ENCODE measurements at regions not wholly inside any gene's neighbourhood (a gene's known extent, or its start where the extent isn't known, plus 50 kb on each side); places are given as distances from the start of the nearest gene placed in this dataset.

DNA sequence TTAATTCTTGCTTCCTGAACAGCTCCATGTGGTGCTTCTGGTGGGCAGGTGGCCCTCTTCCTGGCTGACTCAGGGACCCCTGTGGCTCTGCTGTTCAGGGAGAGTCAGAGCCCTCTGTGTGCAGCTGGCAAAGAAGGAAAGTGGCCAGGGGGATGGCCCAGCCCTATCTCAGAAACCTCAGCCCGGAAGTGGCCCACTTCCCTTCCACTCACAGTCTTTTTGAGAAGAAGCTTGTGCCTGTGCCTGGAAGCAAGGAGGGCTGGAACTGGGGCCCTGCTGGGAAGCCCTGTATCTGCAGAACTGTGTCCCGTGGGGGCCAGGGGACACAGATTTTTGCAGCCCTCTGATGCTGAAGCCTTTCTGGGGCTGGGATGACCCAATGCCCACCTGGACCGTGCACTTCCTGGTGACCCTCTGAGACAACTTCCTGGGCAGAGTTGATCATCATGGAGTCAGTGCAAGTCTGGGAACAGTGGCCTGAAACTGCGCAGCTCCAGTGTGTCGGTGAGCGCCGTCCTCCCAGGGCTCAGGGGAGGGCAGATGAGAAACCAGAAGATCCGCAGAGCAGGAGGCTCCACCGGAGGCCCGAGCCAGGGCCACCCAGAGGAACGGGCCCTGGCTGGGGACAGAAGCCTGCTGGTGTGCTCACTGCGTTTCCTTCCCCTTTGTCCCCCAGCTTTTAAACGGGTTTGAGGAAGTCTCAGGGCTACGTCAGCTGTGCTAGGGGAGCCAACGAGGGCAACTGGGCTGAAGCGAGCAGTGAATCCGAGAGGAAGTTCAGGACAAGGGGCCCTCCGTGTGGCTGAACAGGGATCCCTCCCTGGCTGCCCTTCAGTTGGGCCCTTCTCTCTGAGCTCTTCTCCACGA is 217.4 kb upstream of the RTL1 start:
- DNase-seq (ENCODE audit: low spot score), result no peak

DNA sequence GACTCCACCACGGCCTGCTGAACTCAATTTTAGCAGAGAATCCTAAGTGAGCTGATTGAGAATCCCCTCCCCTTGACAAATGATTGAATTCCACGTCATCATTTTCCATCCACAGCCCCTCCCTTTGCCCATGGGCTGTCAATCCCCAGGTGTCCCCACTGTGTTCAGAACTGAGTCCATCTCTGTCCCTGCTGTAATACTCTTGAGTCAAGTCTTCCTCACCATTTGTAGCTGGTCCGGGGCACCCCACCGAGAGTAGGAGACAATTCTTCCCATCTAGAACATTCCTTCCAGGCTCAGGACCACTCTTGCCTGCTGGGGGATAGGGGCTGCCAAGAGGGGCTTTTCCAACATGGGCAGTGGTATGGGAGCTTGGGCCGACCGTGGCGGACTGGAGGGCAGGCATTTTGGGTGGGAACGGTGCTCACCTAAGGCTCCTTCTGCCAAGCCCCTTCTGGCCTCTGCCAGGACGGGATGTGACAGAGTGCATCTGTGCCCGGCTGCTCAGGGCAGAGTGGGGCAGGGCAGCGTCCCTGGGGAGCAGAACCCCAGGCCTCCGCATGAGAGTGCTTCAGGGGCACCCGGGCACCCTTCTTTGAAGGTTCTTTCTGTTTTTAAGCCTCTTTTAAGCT is 218.1 kb upstream of the RTL1 start:
- no peak for DNase-seq (ENCODE audit: low spot score)

DNA sequence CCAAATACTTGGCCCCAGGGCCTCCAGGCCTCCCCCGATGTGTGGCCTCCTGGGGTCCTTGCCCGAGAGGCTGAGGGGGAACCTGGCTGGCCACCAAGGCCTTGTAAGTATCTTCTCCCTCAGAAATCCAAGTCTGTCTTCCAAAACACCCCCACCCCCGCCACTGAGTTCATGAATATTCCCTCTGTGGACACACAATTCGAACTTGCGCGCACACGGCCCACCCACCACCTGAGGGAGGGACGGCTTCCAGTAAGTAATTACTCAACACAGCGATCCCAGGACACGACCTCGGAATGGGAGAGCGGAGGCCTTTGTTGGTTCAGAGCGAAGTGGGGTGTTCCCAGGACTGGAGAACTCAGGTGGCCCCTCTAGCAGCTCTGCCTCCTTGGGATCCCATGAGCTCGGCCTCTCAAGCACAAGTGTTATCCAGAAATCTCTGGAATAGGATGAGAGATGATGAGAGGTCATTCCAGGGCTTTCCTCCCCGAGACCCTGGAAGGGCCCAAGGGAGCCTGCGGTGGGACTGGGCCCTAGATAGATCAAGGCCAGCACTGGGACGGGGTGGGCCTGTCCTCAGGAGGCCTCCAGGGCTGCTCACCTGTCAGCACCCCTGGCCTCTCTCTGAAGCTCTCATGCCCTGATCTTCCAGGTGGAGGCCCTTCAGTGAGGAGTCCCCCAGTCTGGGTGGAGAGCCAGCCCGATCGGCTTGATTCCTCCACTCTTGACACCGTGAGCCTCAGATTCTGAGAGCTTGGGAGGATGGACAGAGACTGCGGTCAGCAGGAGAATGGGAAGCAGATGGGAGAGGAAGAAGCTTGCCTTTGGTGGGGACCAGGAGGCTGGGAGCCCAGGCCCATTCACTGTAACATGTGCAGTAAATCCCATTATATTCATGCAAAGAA is 219.0 kb upstream of the RTL1 start:
- DNase-seq (ENCODE audit: low spot score), result no peak

DNA sequence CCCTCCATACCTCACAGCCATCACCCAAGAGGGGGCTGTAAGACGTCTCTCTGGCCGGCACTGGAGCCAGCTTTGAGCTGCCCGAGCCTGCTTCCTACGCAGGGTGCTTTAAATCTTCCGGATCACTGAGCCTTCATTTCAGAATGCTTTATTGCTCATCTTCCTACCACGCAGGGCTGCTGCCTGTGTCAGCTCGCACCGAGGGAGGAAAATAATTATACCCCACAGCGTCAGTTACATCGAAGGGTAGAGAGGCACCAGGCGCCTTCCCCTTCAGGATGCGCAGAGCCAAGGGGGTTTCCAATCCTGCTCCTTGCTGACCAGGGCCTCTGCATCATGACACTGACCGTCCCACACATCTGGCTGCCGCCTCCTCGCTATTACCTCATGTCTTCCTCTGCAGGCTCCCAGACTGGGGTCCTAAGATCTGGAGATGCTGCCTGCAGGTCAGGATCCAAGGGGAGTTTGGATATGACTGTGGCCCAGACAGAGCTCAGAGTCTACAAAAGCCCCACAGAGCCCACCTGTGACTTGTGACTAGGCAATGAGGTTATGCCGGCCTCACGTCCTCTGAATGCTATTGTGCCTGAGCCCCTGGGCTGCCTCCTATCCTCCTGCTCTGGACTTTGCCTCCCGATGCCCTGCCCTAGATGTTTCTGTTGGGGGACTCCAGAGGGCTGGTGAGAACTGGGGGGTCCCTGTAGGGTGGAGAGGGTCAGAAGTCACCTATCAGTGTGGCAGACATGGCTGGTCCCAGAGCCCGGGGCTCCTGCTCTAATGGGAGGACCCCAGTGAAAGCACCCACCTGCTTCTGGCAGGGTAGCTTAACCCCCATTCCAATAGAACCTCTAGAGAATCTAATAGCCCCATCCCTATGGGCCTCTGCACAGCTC is 220.3 kb upstream of the RTL1 start:
- no peak for DNase-seq (ENCODE audit: low spot score)

DNA sequence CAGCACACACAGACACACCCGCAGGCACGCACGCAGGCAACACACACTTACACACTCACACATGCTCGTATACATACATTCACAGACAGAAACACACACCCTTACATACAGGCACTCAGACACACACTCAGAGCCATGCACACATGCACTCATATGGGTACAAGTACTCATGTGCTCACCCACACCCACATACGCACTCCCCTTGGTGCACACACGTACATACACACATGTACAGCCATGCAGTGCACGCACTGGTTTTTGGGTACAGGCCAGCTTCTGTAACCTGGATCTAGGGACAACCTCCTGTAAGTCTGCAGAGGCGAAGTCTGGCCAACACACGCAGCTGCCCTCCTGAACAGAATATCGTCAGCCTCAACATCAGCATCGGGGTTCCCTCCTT is 221.3 kb upstream of the RTL1 start:
- DNase-seq (ENCODE audit: low spot score), result no peak

DNA sequence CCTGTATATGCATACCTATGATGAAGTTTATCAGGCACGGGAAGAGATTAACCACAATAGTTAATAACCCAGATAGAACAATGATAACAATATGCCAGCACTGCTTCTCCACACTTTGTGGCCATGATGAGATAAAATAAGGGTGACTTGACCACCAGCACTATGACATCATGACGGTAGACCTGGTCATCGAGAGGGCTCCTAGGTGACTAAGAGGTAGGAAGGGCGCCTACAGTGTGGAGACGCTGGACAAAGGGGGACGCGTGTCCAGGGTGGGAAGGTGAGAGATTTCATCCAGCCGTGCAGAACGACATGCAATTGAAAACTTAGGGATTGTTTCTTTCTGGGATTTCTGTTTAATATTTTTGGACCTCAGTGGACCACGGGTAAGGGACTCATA is 221.8 kb upstream of the RTL1 start:
- no peak for DNase-seq (ENCODE audit: low spot score)

DNA sequence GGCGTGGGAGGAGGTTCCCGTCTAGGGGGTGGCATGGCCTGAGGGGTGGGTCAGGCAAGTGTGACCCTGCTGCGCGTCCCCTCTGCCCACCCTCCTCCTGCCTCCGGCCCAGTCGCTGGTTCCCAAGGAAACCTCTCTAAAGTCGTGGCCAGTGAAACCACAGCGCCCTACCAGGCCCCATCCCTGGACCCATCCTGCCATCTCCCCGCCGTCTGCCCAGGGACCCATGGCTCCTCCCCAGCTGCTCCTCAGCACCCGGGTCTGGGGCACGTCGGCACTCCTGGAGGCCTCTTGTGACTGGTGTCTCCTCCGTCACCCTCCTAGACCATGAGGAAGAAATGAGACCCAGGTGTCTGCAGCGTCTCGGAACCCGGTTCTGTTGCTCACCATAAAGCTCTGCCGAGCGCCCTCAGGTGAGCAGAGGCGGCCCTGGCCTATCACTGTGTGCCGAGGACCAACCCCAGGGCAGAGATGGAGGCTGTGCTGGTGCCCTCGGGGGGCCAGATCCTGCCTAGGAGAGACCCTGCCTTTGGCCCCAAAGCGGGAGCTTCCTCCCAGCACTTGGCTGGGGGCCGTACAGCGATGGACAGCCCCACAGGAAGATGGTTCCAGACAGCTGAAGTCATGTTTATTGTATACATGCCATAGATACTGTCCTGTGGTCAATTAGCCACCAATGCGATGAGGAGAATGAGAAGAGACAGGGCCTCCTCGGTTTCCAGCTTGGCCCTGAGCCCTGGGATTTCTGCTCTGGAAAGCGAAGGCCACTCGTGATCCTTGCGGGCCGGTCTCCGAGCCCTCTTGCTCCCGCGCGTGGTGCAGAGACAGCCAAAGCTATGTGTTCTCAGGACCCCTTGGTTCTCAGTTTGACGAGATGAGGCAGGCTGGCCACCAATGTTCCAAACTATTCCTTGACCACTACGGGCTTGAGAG is 222.5 kb upstream of the RTL1 start:
- no peak for DNase-seq (ENCODE audit: low spot score)

DNA sequence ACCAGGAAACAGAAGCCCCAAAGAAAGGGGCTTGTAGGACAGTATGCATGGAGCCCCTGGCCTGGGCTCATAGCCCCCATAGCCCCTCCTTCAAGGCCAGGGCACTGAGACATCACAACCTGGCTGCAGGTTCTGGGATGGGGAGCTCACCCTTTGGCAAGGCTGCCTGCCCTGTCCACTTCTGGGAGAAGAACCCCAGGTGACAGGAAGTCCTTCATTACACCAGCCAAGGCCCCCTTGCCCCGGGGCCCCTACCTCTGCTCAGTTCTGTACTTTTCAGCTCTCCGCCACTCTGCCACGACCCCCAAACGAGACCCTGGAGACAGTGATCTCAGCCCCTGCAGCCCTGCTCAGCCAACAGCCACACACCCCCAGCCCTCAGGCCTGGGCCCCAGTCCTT is 223.2 kb upstream of the RTL1 start:
- no peak for DNase-seq (ENCODE audit: low spot score)

DNA sequence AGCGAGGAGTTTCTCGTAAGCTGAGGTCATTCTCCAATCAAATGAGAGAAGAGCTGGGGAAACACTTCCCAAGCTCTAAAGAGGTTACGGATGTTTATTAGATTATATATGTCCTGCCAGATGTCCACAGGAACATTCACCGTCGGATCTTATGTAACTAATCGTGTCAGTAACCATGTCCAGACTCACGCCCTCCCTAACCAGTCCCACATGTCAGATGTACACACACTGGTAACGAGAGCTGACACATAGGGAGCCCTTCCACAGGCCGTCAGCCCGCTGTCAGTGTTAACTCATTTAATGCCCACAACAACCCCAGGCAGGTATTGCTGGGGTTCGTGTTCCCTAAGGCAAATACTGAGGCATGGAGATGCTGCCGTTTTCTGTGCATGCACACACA is 223.7 kb upstream of the RTL1 start:
- no peak for DNase-seq (ENCODE audit: low spot score)

DNA sequence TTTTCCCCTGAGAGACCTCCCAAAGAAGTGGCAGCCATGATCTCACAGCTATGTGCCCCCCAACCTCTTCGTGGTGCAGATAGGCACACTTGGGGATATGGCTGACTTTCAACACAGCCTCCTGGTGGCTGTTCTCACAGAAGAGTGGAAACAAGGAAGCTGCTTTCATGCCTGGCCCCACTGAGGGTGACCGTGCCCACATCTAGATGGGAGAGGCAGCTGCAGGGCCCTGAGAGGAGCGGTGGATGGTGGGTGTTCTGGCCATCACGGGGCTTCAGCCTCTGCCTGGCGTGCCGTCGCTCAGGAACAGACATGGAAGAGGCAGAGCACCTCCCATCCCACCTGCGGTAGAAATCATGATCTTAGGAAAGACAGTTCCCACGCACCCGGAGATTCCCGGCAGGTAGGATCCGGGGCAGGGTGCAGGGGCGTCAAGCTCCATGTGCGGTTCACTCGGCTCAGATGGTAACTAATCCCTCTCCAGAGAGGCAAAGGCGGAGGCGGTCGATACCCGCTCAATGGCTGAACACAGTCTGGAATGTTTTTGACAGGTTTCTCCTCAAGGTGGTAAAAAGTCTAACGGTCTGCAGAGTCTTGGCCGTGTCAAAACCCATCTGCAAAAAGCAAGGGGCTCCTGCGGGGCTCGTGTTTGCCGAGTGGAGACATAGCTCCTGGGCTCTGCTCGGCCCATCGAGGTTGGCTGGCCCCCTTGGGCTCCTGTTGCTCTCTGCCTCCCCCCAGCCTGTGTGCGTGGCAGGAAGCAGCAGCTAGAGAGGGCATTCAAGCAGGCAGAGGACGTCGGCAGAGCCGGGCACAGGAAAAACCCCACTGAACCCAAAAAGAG is 225.2 kb upstream of the RTL1 start:
- DNase-seq (ENCODE audit: low spot score), result no peak

DNA sequence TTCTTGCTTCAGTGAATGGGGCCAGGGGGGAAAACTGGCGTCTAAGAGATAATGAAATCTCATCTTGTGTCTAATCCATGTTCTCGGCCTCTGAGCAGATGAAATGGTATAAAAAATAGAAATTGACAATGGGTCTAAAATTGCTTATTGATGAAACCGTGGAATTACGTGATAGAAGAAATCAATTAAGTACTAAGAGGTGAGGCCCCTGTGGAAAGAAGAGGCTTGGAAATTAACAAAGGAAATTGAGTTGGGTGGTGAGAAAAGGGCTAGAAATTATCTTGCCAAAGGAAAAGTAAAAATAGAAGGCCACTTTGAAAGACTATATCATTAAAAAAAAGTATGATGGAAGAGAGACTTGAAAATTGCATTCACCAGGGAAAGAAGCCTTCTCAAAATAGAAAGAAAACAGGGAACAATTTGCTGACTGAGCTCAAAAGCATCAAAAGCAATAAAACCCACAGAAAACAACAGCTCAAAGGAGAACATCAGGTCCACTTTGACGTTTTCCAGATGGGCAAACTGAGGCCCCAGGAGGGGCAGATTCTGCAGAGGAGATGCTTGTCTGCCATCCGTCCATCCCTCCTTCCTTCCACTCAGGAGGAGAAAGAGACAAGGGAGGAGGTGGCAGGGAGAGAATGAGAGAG is 226.1 kb upstream of the RTL1 start:
- no peak for DNase-seq (ENCODE audit: low spot score)

DNA sequence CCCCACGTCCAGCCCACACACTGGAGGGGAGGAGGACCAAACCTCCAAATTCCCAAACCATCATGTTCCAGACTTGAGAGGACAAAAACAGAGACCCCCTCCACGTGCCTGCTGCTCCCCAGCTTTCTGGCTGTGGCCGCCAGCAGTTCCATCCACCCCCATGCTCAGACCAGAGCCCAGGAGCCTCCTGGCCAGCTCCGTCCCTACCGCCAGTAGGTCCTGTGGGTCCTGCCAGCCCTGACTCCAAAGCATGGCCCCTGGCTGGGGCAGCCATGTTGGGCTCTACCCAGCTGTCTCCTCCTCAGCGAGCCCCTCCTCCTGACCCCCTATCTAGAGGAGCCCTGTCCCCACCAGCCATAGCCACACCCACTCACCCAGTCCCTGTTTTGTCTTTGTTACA is 227.3 kb upstream of the RTL1 start:
- no peak for DNase-seq (ENCODE audit: low spot score)

DNA sequence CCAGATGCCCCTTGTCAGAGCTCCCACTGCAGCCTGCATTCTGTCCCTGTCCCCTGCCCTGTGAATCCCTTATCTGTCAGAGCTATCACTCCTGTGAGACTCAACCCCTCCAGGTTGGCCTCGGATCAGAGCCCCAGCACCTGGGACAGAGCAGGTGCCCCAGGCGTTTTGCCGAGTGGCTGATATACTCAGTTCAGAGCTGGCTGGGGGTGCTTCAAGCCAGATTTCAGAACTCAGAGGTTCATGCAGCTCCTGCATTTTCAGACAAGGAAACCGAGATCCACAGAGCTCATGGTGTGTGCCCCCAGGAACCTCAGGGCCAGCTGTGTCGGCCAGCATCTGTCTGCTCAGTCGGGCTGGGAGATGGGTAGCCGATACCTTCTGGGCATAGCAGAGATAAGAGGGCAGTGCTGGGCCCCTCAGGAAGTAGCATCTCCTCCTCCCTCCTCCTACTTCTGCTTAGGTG is 228.0 kb upstream of the RTL1 start:
- DNase-seq (ENCODE audit: low spot score), result no peak

DNA sequence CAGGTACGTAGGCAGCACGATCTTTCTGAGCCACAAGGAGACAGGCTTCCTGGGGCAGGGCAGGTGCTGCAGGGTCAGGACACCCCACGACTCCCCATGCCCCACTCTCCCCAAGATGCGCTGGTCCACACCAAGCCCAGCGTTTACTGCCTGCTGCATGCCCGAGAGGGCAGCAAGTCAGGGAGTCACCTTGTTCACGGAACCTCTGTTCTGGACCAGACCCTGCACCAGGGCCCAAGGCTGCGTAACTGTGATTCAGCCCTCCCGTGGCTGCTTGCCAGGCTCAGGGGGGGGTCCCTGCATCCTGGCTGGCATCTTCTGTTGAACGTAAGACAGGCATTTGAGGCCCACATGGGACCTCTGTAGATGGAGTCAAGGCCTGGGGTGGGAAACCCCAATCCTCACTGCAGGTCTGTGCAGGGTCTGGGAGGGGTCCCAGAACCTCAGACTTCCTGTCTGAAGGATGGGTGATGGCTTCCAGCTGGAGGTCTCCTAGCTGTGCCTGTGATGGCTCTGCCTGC is 228.6 kb upstream of the RTL1 start:
- DNase-seq (ENCODE audit: low spot score), result no peak

DNA sequence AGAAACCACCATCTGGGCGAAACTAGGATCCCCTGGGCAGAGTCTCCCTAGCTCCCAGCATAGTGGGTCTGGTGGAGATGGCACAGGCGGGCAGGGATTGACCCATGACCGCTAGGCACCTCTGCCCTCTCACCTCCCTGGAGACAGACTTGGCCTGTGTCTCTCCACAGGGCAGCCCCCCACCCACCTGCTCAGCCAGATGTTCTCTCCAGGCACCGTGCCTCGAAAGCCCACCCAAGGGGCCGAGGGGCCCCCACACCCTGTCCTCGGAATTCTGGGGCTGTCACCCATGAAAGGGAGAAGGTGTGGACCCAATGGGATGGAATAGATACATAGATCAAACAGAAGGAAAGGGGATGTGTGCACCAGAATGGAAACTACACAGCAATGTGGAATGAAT is 229.1 kb upstream of the RTL1 start:
- DNase-seq (ENCODE audit: low spot score), result no peak

DNA sequence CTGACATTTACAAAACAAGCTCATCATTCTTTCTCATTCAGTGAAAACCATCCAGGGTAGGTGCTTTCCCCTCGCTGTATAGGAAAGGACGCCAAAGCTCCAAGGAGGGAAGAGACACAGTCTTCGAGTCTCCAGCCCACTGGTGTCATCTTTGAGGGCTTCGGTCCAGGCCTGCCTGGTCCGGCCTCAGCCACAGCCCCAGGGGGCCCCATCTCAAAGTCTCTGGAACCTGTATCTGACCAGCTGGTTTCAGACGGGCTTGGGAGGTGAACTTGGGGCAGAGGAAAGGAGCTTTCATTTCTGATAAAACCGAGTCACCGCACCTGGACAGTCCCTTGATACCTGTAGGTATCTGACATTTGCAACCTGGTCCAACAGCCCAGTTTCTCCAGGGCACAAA is 229.5 kb upstream of the RTL1 start:
- no peak for DNase-seq (ENCODE audit: low spot score)

DNA sequence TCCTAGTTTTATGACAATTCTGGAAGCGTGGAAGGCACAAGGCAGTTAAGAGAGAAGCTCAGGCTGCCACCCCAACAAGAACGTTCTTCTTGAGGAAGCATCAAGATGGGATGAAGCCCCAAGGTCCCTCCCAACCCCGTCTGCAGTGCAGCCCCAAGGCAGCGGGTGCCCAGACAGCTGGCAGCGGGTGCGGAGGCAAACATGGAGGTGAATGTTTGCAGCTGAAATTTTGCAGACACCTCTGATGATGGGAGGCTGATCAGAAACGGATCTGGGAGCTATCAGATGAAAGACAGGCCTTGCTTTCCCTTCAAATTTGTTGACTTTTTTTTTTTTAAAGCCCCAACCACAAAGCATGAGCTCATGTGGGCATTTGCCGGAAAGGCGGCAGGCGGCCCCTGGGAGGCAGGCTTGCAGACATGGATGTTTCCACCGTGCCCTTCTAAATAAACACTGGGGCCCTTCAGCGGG is 230.7 kb upstream of the RTL1 start:
- DNase-seq (ENCODE audit: low spot score), result no peak

DNA sequence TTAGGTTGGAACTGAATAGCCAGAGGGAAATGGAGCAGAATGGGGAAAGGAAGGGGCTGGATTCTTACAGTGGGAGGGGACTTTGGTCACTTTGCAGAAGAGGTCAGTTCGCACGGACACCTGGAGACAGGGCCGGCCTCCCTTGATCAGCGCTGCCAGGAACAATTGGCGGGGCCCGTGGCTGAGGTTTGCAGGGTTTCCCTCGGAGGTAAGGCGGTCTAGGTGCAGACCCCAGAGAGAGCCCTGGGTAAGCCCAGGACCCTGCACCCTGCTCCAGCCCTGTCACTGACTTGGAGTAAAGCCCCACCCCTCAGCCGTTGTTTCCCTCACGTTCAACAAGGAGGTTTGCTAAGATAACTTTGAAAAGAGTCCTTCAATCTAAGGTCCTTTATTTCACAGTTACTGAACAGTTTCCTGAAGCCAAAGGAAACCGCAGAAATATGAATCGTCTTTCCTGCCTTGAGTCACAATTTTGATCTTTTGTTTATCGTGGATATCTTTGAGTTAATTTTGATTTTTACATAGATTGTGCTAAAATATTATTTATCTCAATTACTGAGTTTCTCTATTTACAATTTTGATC is 231.4 kb upstream of the RTL1 start:
- DNase-seq (ENCODE audit: low spot score), result no peak

Data from COLO829 (cell line).